ENCODE measurements at regions not wholly inside any gene's neighbourhood (a gene's known extent, or its start where the extent isn't known, plus 50 kb on each side); places are given as distances from the start of the nearest gene placed in this dataset.
"Not testable (repeated sequence)": the region's sequence is repeated elsewhere in the genome, so short reads cannot be mapped to it uniquely, and the experiment has no call there.

GRCh38 chr7:25726170-25726780 is 425.7 kb upstream of the NFE2L3 start:
- no peak for DNase-seq

DNA sequence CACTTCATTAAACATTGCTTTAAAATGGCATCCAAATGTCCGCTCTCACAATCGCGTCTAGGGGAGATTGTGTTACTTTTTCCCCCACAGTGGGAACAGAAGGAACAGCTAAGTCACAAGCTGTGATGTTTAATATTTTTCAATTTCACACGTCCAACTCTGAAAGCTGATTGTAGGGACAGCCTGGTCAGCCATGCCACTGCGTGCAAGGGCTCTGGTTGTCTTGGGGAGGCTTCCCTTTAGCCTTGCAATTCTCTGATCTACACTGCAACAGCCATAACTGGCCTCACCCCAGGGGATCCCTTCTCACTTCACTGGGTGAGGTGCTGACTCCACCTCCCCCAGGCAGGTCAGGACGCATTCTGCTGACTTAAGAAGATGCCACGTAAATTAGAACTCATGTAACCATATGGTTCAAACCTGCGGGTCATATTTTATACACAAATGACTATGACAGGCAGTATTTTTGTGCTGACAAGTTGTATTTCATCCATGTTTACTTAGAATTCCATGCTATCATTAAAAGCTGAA is 425.2 kb upstream of the NFE2L3 start:
- DNase-seq, result no peak

- no peak for DNase-seq
These were observed 424.6 kb upstream of the NFE2L3 start for GRCh38 chr7:25727446-25727845.

GRCh38 chr7:25727876-25728275 is 424.1 kb upstream of the NFE2L3 start:
- no peak for DNase-seq

GRCh38 chr7:25731068-25731845 is 420.7 kb upstream of the NFE2L3 start:
- no peak for DNase-seq

- DNase-seq, result no peak
These were observed 420.2 kb upstream of the NFE2L3 start for GRCh38 chr7:25731846-25732245.

- DNase-seq, result no peak
These were observed 419.2 kb upstream of the NFE2L3 start for GRCh38 chr7:25732766-25733217.

GRCh38 chr7:25735674-25736242 is 416.2 kb upstream of the NFE2L3 start:
- no peak for DNase-seq

DNA sequence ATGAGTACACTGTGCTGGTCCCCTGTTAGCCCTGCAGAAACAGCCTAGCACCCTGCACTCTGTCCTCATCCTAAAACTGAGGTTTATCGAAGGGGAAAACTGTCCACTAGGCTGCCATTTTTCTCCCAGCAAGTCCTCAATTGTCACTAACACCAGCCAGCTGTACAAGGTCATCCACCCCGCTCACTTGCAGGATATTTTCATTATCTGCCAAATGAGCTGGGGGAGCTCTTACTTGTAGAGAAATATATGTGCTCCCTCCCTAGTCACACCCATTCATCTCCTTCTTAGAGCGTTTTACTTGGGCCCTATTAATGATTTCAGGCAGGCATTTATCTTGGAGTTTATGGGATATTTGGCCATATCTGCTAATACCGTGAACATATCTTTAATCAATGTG is 413.5 kb upstream of the NFE2L3 start:
- no peak for DNase-seq

DNA sequence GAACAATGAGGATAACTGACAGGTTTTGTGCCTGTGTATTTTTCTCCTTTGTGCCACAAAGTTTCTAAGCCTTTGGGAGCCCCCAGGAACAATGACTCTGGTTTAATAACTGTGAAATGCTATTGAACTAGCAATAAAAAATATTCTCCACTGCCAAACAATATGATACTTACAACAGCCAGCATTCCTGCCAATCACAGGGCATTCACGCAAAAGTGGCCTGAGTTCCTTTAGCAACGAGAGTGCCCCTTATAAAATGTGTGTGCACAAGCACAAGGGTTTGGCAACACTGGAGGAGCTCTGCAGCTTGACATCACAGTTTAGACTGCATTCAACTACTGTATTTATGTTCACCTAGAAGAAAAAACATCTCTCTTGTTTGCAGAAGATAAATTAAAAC is 412.9 kb upstream of the NFE2L3 start:
- no peak for DNase-seq

GRCh38 chr7:25742316-25742715 is 409.7 kb upstream of the NFE2L3 start:
- DNase-seq, result no peak

DNA sequence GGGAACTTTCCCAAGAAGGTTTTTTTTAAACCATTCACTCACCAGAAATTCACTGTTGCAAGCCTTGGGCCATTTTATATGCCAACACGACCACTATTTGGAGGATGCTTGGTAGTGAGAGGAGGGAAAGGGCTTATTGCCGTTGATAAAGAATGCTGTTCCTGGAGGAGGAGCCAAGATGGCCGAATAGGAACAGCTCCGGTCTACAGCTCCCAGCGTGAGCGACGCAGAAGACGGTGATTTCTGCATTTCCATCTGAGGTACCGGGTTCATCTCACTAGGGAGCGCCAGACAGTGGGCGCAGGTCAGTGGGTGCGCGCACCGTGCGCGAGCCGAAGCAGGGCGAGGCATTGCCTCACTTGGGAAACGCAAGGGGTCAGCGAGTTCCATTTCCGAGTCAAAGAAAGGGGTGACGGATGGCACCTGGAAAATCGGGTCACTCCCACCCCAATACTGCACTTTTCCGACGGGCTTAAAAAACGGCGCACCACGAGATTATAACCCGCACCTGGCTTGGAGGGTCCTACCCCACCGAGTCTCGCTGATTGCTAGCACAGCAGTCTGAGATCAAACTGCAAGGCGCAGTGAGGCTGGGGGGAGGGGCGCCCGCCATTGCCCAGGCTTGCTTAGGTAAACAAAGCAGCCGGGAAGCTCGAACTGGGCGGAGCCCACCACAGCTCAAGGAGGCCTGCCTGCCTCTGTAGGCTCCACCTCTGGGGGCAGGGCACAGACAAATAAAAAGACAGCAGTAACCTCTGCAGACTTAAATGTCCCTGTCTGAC is 408.1 kb upstream of the NFE2L3 start:
- DNase-seq, result not testable (repeated sequence)

DNA sequence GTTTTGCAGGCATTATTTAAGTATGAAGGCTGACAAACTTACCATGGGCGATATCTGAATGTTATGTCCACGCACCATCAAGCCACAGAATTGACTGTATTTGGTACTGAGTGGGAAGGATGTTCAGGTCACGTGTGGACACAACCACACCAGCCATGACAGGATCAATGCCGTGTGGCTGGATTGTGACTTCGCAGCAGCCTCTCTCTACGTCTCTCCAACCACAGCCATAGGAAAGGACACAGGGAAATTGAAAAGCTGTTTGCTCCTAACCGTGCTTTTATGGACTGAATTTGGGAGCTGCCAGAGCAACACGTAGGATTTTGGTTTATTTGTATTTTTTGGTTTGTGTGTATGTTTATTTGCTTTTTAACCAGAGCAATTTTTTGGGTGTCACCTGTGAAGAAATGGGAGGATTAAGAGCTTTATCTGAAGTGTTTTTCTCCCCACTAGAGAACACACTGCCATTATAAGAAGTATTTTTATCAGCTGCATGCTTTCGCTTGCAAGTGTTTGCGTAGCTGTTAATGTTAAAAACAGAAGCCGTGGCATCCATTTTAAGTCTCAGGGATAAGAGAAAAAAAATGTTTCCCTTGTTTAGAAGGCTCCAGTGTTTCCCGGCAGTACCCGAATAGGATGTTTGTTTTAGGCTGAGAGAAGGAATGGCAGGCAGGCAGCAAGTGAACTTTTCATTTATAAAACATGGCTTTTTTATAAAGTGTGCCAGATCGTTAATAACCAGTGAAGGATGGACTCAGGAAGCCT is 401.1 kb upstream of the NFE2L3 start:
- no peak for DNase-seq

GRCh38 chr7:25752154-25752553 is 399.8 kb upstream of the NFE2L3 start:
- no peak for DNase-seq

GRCh38 chr7:25752967-25753791 is 398.8 kb upstream of the NFE2L3 start:
- DNase-seq, result no peak

GRCh38 chr7:25753837-25754236 is 398.2 kb upstream of the NFE2L3 start:
- no peak for DNase-seq

GRCh38 chr7:25754333-25754732 is 397.7 kb upstream of the NFE2L3 start:
- DNase-seq, result no peak

GRCh38 chr7:25754751-25755150 is 397.2 kb upstream of the NFE2L3 start:
- no peak for DNase-seq

DNA sequence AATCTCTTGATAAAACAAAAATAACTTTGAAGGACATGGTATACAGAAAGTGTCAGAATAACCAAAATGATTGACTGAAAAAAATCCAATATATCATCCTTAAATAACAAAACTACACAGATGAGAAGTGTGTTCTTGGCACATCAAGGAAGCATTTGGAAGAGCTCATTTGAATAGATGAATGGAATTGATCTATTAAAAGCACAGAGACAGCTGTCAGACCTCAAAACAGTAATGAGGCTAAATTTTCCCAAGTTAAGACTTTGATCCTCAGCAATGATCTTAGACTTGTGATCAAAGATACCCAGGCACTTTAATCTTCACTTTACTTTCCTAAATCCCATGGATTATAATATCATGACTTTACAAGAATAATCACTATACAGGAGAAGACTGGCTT is 395.4 kb upstream of the NFE2L3 start:
- DNase-seq, result no peak

- no peak for DNase-seq
These were observed 393.4 kb upstream of the NFE2L3 start for GRCh38 chr7:25758559-25758958.

DNA sequence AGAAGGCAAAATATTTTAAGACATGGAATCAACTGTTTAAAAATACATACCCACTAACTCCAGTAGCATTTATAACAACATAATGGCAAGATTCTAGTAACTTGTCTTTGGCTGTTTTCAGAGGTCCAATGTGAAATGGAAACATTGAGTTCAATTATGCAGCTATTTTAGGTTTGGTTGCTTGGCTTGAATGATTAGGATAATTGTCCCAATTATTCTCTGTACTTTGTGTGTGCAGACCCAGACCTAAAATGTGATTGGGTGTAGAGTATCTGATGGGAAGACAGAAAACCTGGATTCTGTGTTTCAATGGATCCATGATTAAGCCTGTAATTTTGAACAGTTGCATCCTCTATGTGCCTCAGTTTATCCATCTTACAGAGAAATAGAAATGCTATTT is 392.7 kb upstream of the NFE2L3 start:
- no peak for DNase-seq

DNA sequence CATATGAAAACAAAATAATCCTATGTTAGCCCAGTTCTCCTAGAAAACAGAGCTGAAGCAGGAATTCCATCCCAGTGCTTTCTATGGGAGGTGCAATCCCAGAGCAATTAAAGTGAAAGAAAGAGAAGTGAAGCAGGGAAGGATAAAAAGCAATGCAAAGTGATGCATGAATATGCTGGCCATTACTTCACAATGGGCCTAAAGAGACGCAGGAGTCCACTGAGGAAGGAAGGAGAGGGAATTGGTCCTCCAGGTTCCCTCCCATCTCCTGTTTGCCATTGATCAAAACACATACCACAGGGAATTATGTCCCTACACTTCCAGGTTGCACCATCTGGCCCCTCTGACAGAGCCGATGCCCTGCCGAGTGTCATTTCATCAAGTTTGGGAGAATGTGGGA is 392.2 kb upstream of the NFE2L3 start:
- no peak for DNase-seq

Data from CD4-positive, alpha-beta T cell treated with Interleukin-21 for 1 hour (primary cell).